BJ (cell line): ENCODE measurements at regions not wholly inside any gene's neighbourhood (a gene's known extent, or its start where the extent isn't known, plus 50 kb on each side); places are given as distances from the start of the nearest gene placed in this dataset.
A peak's percentile ranks its signal among the peaks of the same experiment; 100 is the strongest.

Source experiments
- CTCF ChIA-PET: fragments of 350-600 bp; formaldehyde crosslinking; extraction: SDS; loops from one replicate; lab custom pipeline; 2021; ENCODE audit warnings: antibody characterized with exemption, inconsistent platforms; lab: Yijun Ruan, JAX
- POLR2A ChIA-PET: fragments of 300-600 bp; sonication (Branson Sonifier 250); formaldehyde crosslinking; extraction: SDS; loops from one replicate; lab custom pipeline; 2021; ENCODE audit warnings: antibody characterized with exemption; lab: Charles Lee
- DNase-seq: peaks from one replicate; pipeline ENCODE4 v3.0.0-alpha.2; 2011; ENCODE audit warnings: low read depth
- H3K27me3 ChIP-seq: 2 replicates; pipeline ENCODE4 v1.6.0; 2011; ENCODE audit warnings: low read length; ENCODE audit not compliant: control insufficient read depth, insufficient read depth
- H3K36me3 ChIP-seq: 2 replicates; pipeline ENCODE4 v1.5.1; 2011; ENCODE audit warnings: low read length; ENCODE audit not compliant: control insufficient read depth, insufficient read depth
- H3K4me3 ChIP-seq: 2 replicates; pipeline ENCODE4 v1.5.1; 2011; ENCODE audit warnings: low read depth, mild to moderate bottlenecking, control low read depth, low read length
- TF ChIP-seq, protein P1 (sequence below): IDR thresholded peaks from 2 replicates; pipeline ENCODE4 v1.5.1; 2011; ENCODE audit warnings: low read depth, mild to moderate bottlenecking, control low read depth, inconsistent platforms, low read length, moderate library complexity; ENCODE audit not compliant: insufficient read depth

DNA sequence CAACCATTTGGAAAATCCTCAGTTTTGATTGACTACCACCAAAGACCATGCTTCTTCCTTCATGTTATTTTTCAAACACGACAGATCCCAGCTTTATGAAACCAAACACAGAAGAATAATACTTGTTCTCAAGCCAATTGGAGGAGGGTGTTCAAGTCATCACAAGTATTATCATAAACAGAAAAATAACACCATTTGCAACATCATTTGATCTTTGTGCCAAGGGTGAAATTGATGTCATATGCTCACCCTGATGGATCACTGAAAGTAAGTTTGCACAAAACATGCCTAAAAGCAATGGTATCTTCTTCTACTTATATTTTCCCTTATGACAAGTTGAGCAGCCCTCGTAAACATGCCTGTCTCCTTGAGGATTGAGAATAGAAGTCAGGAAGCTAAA is 448.0 kb upstream of the ZEB2 start:
- Histone ChIP-seq H3K4me3 (no peak overlapping the region), H3K27me3 (no peaks in the 10 kb centered on the region), H3K36me3 (no peaks in the 10 kb centered on the region)
- ChIA-PET CTCF (no interaction called here), POLR2A (no interaction called here)
- DNase-seq = no peak
- TF ChIP-seq, protein P1, sequence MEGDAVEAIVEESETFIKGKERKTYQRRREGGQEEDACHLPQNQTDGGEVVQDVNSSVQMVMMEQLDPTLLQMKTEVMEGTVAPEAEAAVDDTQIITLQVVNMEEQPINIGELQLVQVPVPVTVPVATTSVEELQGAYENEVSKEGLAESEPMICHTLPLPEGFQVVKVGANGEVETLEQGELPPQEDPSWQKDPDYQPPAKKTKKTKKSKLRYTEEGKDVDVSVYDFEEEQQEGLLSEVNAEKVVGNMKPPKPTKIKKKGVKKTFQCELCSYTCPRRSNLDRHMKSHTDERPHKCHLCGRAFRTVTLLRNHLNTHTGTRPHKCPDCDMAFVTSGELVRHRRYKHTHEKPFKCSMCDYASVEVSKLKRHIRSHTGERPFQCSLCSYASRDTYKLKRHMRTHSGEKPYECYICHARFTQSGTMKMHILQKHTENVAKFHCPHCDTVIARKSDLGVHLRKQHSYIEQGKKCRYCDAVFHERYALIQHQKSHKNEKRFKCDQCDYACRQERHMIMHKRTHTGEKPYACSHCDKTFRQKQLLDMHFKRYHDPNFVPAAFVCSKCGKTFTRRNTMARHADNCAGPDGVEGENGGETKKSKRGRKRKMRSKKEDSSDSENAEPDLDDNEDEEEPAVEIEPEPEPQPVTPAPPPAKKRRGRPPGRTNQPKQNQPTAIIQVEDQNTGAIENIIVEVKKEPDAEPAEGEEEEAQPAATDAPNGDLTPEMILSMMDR = no peak

DNA sequence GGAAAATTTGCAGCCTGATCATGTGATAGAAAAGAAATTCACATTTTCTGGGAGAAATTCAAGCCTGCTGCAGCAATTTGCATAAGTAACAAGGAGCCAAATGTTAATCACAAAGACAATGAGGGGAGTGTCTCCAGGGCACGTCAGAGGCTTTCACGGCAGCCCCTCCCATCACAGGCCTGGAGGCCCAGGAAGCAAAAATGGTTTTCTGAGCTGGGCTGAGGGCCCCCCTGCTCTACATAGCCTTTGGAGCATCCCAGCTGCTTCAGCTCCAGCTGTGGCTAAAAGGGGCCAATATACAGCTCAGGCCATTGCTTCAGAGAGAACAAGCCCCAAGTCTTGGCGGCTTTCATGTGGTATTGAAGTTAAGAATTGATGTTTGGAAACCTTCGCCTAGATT is 445.3 kb upstream of the ZEB2 start:
- TF ChIP-seq, protein P1 = no peak
- DNase-seq = no peak

DNA sequence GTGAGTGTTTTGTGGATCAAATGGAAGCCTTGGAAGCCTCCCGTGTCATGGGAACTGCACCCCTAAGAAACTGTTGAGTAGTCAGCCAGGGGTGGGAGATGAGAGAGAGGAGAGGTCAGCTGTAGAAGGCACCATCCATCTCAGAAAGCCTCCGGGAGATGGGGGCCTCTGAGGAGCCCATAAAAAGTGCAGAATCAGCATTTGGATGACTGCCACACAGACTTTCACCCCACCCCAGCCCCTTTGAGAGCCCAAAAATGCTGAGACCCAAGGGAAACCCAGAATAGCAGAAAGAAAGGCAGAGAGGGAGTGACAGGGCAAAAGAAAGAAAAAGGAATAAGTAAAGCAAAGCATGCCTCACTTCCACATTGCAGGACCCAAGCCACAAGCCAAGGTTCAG is 443.1 kb upstream of the ZEB2 start:
- CTCF ChIA-PET = interaction anchor here (1.3 kb wide), 1 partner anchor 790 kb away, joined by 3 read pairs; no protein-coding TSS in a partner anchor
- Histone ChIP-seq H3K36me3 (no peaks in the 10 kb centered on the region), H3K4me3 (no peak overlapping the region), H3K27me3 (no peaks in the 10 kb centered on the region)
- no peak for DNase-seq
- TF ChIP-seq, protein P1 = no peak
- POLR2A ChIA-PET = no interaction called here

More for the DNA sequence above, 445.3 kb upstream of the ZEB2 start:
- Histone ChIP-seq H3K4me3 (no peak overlapping the region), H3K27me3 (no peaks in the 10 kb centered on the region), H3K36me3 (no peaks in the 10 kb centered on the region)
- ChIA-PET CTCF (no interaction called here), POLR2A (no interaction called here)

DNA sequence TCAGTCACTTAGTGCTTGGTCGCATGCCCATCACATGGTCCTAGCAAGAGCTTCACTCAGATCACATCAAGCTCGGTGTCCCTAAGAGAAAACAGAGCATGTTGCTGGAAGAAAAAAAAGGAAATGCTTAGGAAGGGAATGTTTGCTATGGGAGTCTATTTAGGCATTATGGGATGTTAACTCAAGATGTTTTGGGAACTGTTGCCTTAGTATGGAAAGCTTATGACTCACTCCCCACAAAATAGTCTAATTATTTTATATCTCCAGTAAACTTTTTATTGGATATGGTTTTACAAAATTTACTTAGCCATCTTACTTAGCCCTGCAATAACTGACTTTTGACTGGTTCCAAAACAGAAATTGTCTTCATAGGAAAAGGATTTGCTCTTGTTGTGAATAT is 439.5 kb upstream of the ZEB2 start:
- peak; percentile 37 for DNase-seq
- Histone ChIP-seq H3K4me3 (no peak overlapping the region), H3K27me3 (no peaks in the 10 kb centered on the region), H3K36me3 (no peaks in the 10 kb centered on the region)
- CTCF ChIA-PET = no interaction called here
- TF ChIP-seq, protein P1 = no peak
- POLR2A ChIA-PET = no interaction called here

DNA sequence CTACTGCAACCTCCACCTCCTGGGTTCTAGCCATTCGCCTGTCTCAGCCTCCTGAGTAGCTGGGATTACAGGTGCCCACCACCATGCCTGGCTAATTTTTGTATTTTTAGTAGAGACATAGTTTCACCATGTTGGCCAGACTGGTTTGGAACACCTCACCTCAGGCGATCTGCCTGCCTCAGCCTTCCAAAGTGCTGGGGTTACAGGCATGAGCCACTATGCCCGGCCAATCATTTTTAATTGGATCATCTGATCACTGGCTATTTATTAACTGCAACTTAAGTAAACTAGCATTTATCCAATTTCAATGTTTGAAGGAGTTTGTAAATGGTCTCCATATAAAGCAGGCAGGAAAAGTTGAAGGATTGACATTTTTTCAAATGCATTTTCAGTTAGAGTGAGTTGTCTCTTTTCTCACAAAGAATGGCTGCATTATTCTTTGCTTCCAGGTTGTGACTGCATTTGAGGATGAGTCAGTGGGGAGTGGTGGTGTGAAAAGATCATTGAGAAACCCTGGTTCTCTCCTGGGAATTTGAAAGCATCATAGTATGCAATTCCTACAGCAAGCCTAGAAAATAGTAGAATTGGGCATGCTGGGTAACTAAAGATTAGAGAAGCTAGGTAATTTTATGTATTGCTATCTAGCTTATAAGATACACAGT is 431.1 kb upstream of the ZEB2 start:
- Histone ChIP-seq H3K27me3 (no peaks in the 10 kb centered on the region), H3K36me3 (no peaks in the 10 kb centered on the region), H3K4me3 (no peak overlapping the region)
- ChIA-PET POLR2A (no interaction called here), CTCF (no interaction called here)
- DNase-seq = peak; percentile 52
- TF ChIP-seq, protein P1 = no peak
